ENCODE measurements at regions not wholly inside any gene's neighbourhood (a gene's known extent, or its start where the extent isn't known, plus 50 kb on each side); places are given as distances from the start of the nearest gene placed in this dataset.

- TF ChIP-seq YY1 (IDR thresholded peaks at IDR 0.05; ENCODE audit: insufficient read depth, insufficient read length) (no peak), SUZ12 (IDR thresholded peaks at IDR 0.05; ENCODE audit: extremely low read depth, insufficient read depth, insufficient read length) (no peak), ZNF274 (IDR thresholded peaks at IDR 0.05; ENCODE audit: low read depth, low read length) (no peak)
Measured at GRCh38 chr6:98380589-98380988, 453.8 kb upstream of the POU3F2 start.
